Suprapubic skin (tissue), 4 donors: ENCODE measurements at regions not wholly inside any gene's neighbourhood (a gene's known extent, or its start where the extent isn't known, plus 50 kb on each side); places are given as distances from the start of the nearest gene placed in this dataset.
"Not testable (repeated sequence)": the region's sequence is repeated elsewhere in the genome, so short reads cannot be mapped to it uniquely, and the experiment has no call there.

Source experiments
- CTCF ChIP-seq, 2 donors: fragments of 200-600 bp in 1 of 2; fragments of 450-650 bp in 1 of 2; sonication (generic) in 1 of 2; IDR thresholded peaks; one replicate each; pipeline ENCODE4 v1.5.1; 2016 to 2019; ENCODE audit warnings: antibody characterized with exemption in 2 of 2, mild to moderate bottlenecking in 1 of 2, moderate library complexity in 1 of 2
- POLR2A ChIP-seq, 2 donors: fragments of 450-650 bp; IDR thresholded peaks; one replicate each; pipeline ENCODE4 v1.6.1; 2017; ENCODE audit warnings: antibody characterized with exemption in 2 of 2, mild to moderate bottlenecking in 2 of 2, moderate library complexity in 2 of 2
- POLR2AphosphoS5 ChIP-seq, 3 donors: sonication (generic); formaldehyde crosslinking; IDR thresholded peaks; one replicate each; pipeline ENCODE4 v1.6.1; 2017; ENCODE audit warnings: antibody characterized with exemption in 3 of 3

GRCh38 chr15:77941090-77941827 lies 136.3 kb downstream of the TBC1D2B start:
- not testable (repeated sequence) for TF ChIP-seq CTCF, POLR2A, POLR2AphosphoS5 (IDR thresholded peaks at IDR 0.05)
